SK-N-SH treated with all-trans-retinoic acid at 6 μM for 48 hours (cell line): ENCODE measurements at regions not wholly inside any gene's neighbourhood (a gene's known extent, or its start where the extent isn't known, plus 50 kb on each side); places are given as distances from the start of the nearest gene placed in this dataset.

Experiments used
- ATAC-seq: fragments of 200-7000 bp; cut with Tn5 transposase; 3 replicates; pipeline ENCODE4 v1.9.1; 2020; ENCODE audit warnings: mild to moderate bottlenecking, moderate library complexity
- ARNTL ChIP-seq: fragments of 450-650 bp; formaldehyde crosslinking; IDR thresholded peaks from 2 replicates; pipeline ENCODE4 v1.5.0; 2020; ENCODE audit warnings: low read depth, mild to moderate bottlenecking, moderate library complexity, borderline replicate concordance
- BACH2 ChIP-seq: fragments of 250-450 bp; sonication (Bioruptor Pico); IDR thresholded peaks from 2 replicates; pipeline ENCODE4 v1.9.0; 2021; ENCODE audit warnings: mild to moderate bottlenecking, borderline replicate concordance
- CREB5 ChIP-seq: fragments of 250-450 bp; sonication (Bioruptor Pico); IDR thresholded peaks from 2 replicates; pipeline ENCODE4 v1.5.1; 2020; ENCODE audit warnings: low read depth, mild to moderate bottlenecking, moderate library complexity
- CSDC2 ChIP-seq: fragments of 250-450 bp; sonication (Bioruptor Pico); IDR thresholded peaks from 2 replicates; pipeline ENCODE4 v1.5.0; 2020; ENCODE audit warnings: mild to moderate bottlenecking, moderate library complexity
- ESRRG ChIP-seq: fragments of 250-450 bp; sonication (Bioruptor Pico); IDR thresholded peaks from 2 replicates; pipeline ENCODE4 v1.6.1; 2021; ENCODE audit warnings: mild to moderate bottlenecking
- GLIS3 ChIP-seq: fragments of 250-450 bp; sonication (Bioruptor Pico); IDR thresholded peaks from 2 replicates; pipeline ENCODE4 v1.5.0; 2020; ENCODE audit warnings: mild to moderate bottlenecking, moderate library complexity
- ISL1 ChIP-seq: fragments of 250-450 bp; sonication (Bioruptor Pico); IDR thresholded peaks from 2 replicates; pipeline ENCODE4 v2.1.2; 2022; ENCODE audit warnings: mild to moderate bottlenecking, moderate library complexity
- OSR1 ChIP-seq: fragments of 250-450 bp; sonication (Bioruptor Pico); IDR thresholded peaks from 2 replicates; pipeline ENCODE4 v1.8.0; 2022; ENCODE audit warnings: moderate library complexity, mild to moderate bottlenecking, inconsistent platforms
- PPARA ChIP-seq: fragments of 250-450 bp; sonication (Bioruptor Pico); IDR thresholded peaks from 2 replicates; pipeline ENCODE4 v1.5.0; 2020; ENCODE audit warnings: mild to moderate bottlenecking, borderline replicate concordance
- SNAI2 ChIP-seq: fragments of 250-450 bp; sonication (Bioruptor Pico); IDR thresholded peaks from 2 replicates; pipeline ENCODE4 v1.5.0; 2020; ENCODE audit warnings: mild to moderate bottlenecking, moderate library complexity
- TCF4 ChIP-seq: fragments of 250-450 bp; sonication (Bioruptor Pico); IDR thresholded peaks from 2 replicates; pipeline ENCODE4 v1.8.0; 2021; ENCODE audit warnings: mild to moderate bottlenecking, moderate library complexity, borderline replicate concordance
- TOX ChIP-seq: fragments of 250-450 bp; sonication (Bioruptor Pico); IDR thresholded peaks from 2 replicates; pipeline ENCODE4 v1.8.0; 2021; ENCODE audit warnings: mild to moderate bottlenecking, moderate library complexity, borderline replicate concordance
- ZC3H10 ChIP-seq: fragments of 250-450 bp; sonication (Bioruptor Pico); IDR thresholded peaks from 2 replicates; pipeline ENCODE4 v1.5.1; 2021; ENCODE audit warnings: mild to moderate bottlenecking, moderate library complexity
- ZFP3 ChIP-seq: fragments of 250-450 bp; sonication (Bioruptor Pico); IDR thresholded peaks from 2 replicates; pipeline ENCODE4 v1.5.0; 2020; ENCODE audit warnings: mild to moderate bottlenecking, moderate library complexity
- ZFP30 ChIP-seq: fragments of 450-650 bp; formaldehyde crosslinking; IDR thresholded peaks from 2 replicates; pipeline ENCODE4 v1.5.0; 2022; ENCODE audit warnings: mild to moderate bottlenecking, moderate library complexity
- ZNF565 ChIP-seq: fragments of 450-650 bp; formaldehyde crosslinking; conservative IDR thresholded peaks from 2 replicates; pipeline ENCODE4 v1.5.0; 2020; ENCODE audit warnings: low read depth, mild to moderate bottlenecking, moderate library complexity
- ZNF8 ChIP-seq: fragments of 450-650 bp; formaldehyde crosslinking; IDR thresholded peaks from 2 replicates; pipeline ENCODE4 v1.5.0; 2020; ENCODE audit warnings: mild to moderate bottlenecking, moderate library complexity
- TF ChIP-seq, protein P1 (sequence below): fragments of 250-450 bp; sonication (Bioruptor Pico); IDR thresholded peaks from 2 replicates; pipeline ENCODE4 v1.5.0; 2020; ENCODE audit warnings: mild to moderate bottlenecking, moderate library complexity
- TF ChIP-seq, protein P2 (sequence below): fragments of 250-450 bp; sonication (Bioruptor Pico); IDR thresholded peaks from 2 replicates; pipeline ENCODE4 v1.8.0; 2020; ENCODE audit warnings: mild to moderate bottlenecking, moderate library complexity, borderline replicate concordance
- TF ChIP-seq, protein P3 (sequence below): fragments of 250-450 bp; sonication (Bioruptor Pico); IDR thresholded peaks from 2 replicates; pipeline ENCODE4 v1.5.1; 2021; ENCODE audit warnings: mild to moderate bottlenecking, moderate library complexity
- TF ChIP-seq, protein P4 (sequence below): fragments of 250-450 bp; sonication (Bioruptor Pico); IDR thresholded peaks from 2 replicates; pipeline ENCODE4 v1.8.0; 2021; ENCODE audit warnings: low read depth, mild to moderate bottlenecking, moderate library complexity, borderline replicate concordance

GRCh38 chr2:220424561-220424960 lies 797.1 kb downstream of the SLC4A3 start:
- ATAC-seq, result no peak

GRCh38 chr2:220432645-220433044 lies 805.2 kb downstream of the SLC4A3 start:
- TF ChIP-seq ZFP30 (CRISPR knock-in tag) (no peak), SNAI2 (CRISPR knock-in tag) (no peak), ESRRG (CRISPR knock-in tag) (no peak), OSR1 (CRISPR knock-in tag) (no peak), TOX (CRISPR knock-in tag) (no peak), ISL1 (no peak), GLIS3 (CRISPR knock-in tag) (no peak), ZNF8 (no peak), PPARA (CRISPR knock-in tag) (no peak)
- TF ChIP-seq, protein P1, sequence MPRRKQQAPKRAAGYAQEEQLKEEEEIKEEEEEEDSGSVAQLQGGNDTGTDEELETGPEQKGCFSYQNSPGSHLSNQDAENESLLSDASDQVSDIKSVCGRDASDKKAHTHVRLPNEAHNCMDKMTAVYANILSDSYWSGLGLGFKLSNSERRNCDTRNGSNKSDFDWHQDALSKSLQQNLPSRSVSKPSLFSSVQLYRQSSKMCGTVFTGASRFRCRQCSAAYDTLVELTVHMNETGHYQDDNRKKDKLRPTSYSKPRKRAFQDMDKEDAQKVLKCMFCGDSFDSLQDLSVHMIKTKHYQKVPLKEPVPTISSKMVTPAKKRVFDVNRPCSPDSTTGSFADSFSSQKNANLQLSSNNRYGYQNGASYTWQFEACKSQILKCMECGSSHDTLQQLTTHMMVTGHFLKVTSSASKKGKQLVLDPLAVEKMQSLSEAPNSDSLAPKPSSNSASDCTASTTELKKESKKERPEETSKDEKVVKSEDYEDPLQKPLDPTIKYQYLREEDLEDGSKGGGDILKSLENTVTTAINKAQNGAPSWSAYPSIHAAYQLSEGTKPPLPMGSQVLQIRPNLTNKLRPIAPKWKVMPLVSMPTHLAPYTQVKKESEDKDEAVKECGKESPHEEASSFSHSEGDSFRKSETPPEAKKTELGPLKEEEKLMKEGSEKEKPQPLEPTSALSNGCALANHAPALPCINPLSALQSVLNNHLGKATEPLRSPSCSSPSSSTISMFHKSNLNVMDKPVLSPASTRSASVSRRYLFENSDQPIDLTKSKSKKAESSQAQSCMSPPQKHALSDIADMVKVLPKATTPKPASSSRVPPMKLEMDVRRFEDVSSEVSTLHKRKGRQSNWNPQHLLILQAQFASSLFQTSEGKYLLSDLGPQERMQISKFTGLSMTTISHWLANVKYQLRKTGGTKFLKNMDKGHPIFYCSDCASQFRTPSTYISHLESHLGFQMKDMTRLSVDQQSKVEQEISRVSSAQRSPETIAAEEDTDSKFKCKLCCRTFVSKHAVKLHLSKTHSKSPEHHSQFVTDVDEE (CRISPR knock-in tag), result no peak
- TF ChIP-seq, protein P2, sequence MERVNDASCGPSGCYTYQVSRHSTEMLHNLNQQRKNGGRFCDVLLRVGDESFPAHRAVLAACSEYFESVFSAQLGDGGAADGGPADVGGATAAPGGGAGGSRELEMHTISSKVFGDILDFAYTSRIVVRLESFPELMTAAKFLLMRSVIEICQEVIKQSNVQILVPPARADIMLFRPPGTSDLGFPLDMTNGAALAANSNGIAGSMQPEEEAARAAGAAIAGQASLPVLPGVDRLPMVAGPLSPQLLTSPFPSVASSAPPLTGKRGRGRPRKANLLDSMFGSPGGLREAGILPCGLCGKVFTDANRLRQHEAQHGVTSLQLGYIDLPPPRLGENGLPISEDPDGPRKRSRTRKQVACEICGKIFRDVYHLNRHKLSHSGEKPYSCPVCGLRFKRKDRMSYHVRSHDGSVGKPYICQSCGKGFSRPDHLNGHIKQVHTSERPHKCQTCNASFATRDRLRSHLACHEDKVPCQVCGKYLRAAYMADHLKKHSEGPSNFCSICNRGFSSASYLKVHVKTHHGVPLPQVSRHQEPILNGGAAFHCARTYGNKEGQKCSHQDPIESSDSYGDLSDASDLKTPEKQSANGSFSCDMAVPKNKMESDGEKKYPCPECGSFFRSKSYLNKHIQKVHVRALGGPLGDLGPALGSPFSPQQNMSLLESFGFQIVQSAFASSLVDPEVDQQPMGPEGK (CRISPR knock-in tag), result no peak
- ATAC-seq, result no peak

More at GRCh38 chr2:220424561-220424960, 797.1 kb downstream of the SLC4A3 start:
- TF ChIP-seq PPARA (CRISPR knock-in tag) (no peak), OSR1 (CRISPR knock-in tag) (no peak), CREB5 (CRISPR knock-in tag) (no peak), CSDC2 (no peak), TOX (CRISPR knock-in tag) (no peak), ISL1 (no peak), TCF4 (CRISPR knock-in tag) (no peak), GLIS3 (CRISPR knock-in tag) (no peak), ARNTL (CRISPR knock-in tag) (no peak), ZFP3 (CRISPR knock-in tag) (no peak), ESRRG (CRISPR knock-in tag) (no peak), ZNF565 (CRISPR knock-in tag) (no peak), ZNF8 (no peak), ZC3H10 (CRISPR knock-in tag) (no peak), BACH2 (no peak), SNAI2 (CRISPR knock-in tag) (no peak)
- TF ChIP-seq, protein P1 (CRISPR knock-in tag), result no peak
- TF ChIP-seq, protein P2 (CRISPR knock-in tag), result no peak
- TF ChIP-seq, protein P3, sequence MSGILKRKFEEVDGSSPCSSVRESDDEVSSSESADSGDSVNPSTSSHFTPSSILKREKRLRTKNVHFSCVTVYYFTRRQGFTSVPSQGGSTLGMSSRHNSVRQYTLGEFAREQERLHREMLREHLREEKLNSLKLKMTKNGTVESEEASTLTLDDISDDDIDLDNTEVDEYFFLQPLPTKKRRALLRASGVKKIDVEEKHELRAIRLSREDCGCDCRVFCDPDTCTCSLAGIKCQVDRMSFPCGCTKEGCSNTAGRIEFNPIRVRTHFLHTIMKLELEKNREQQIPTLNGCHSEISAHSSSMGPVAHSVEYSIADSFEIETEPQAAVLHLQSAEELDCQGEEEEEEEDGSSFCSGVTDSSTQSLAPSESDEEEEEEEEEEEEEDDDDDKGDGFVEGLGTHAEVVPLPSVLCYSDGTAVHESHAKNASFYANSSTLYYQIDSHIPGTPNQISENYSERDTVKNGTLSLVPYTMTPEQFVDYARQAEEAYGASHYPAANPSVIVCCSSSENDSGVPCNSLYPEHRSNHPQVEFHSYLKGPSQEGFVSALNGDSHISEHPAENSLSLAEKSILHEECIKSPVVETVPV, result no peak
- TF ChIP-seq, protein P4, sequence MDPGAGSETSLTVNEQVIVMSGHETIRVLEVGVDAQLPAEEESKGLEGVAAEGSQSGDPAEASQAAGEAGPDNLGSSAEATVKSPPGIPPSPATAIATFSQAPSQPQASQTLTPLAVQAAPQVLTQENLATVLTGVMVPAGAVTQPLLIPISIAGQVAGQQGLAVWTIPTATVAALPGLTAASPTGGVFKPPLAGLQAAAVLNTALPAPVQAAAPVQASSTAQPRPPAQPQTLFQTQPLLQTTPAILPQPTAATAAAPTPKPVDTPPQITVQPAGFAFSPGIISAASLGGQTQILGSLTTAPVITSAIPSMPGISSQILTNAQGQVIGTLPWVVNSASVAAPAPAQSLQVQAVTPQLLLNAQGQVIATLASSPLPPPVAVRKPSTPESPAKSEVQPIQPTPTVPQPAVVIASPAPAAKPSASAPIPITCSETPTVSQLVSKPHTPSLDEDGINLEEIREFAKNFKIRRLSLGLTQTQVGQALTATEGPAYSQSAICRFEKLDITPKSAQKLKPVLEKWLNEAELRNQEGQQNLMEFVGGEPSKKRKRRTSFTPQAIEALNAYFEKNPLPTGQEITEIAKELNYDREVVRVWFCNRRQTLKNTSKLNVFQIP (CRISPR knock-in tag), result no peak
